ENCODE measurements at regions not wholly inside any gene's neighbourhood (a gene's known extent, or its start where the extent isn't known, plus 50 kb on each side); places are given as distances from the start of the nearest gene placed in this dataset.

GRCh38 chr9:68595868-68596267, 55.2 kb upstream of the TMEM252 start:
- TF ChIP-seq CTCF (IDR thresholded peaks at IDR 0.05; ENCODE audit: insufficient read depth, low read length, poor library complexity, severe bottlenecking) = no peak
- TF ChIP-seq EZH2phosphoT487 (conservative IDR thresholded peaks at IDR 0.05; ENCODE audit: low read length) = no peak
